GM21737 (cell line): ENCODE measurements at regions not wholly inside any gene's neighbourhood (a gene's known extent, or its start where the extent isn't known, plus 50 kb on each side); places are given as distances from the start of the nearest gene placed in this dataset.

Experiments
- ATAC-seq: cut with Tn5 transposase; IDR thresholded peaks from one replicate; pipeline ENCODE4 v1.9.1; 2021; ENCODE audit warnings: mild to moderate bottlenecking, moderate library complexity; ENCODE audit not compliant: unreplicated experiment

GRCh38 chr3:117786349-117786748 is 1076.8 kb downstream of the TUSC7 start:
- ATAC-seq: no peak

GRCh38 chr3:117788061-117788460 is 1078.5 kb downstream of the TUSC7 start:
- ATAC-seq: no peak

GRCh38 chr3:117788506-117788905 is 1078.9 kb downstream of the TUSC7 start:
- no peak for ATAC-seq

- ATAC-seq: no peak
These were observed 1080.8 kb downstream of the TUSC7 start for GRCh38 chr3:117790235-117790987.

GRCh38 chr3:117793622-117794265 is 1084.2 kb downstream of the TUSC7 start:
- ATAC-seq: no peak

- ATAC-seq: no peak
These were observed 1088.6 kb downstream of the TUSC7 start for GRCh38 chr3:117798221-117798620.

- ATAC-seq: no peak
These were observed 1089.3 kb downstream of the TUSC7 start for GRCh38 chr3:117798687-117799386.

GRCh38 chr3:117799387-117799735 is 1089.8 kb downstream of the TUSC7 start:
- ATAC-seq: no peak

- ATAC-seq: no peak
These were observed 1092.3 kb downstream of the TUSC7 start for GRCh38 chr3:117801912-117802239.

GRCh38 chr3:117809186-117810081 is 1099.9 kb downstream of the TUSC7 start:
- no peak for ATAC-seq

- ATAC-seq: no peak
These were observed 1102.2 kb downstream of the TUSC7 start for GRCh38 chr3:117811786-117812185.

GRCh38 chr3:117814975-117815374 is 1105.4 kb downstream of the TUSC7 start:
- ATAC-seq: no peak

- ATAC-seq: no peak
These were observed 1107.5 kb downstream of the TUSC7 start for GRCh38 chr3:117817103-117817502.

GRCh38 chr3:117818592-117818991 is 1109.0 kb downstream of the TUSC7 start:
- no peak for ATAC-seq

- ATAC-seq: no peak
These were observed 1111.2 kb downstream of the TUSC7 start for GRCh38 chr3:117820658-117821299.

GRCh38 chr3:117822416-117822815 is 1112.8 kb downstream of the TUSC7 start:
- no peak for ATAC-seq

GRCh38 chr3:117836296-117836695 is 1126.7 kb downstream of the TUSC7 start:
- ATAC-seq: no peak

- no peak for ATAC-seq
These were observed 1127.8 kb downstream of the TUSC7 start for GRCh38 chr3:117837391-117837790.

GRCh38 chr3:117842086-117842485 is 1132.5 kb downstream of the TUSC7 start:
- no peak for ATAC-seq

- ATAC-seq: no peak
These were observed 1133.8 kb downstream of the TUSC7 start for GRCh38 chr3:117843356-117843755.

- ATAC-seq: no peak
These were observed 1135.1 kb downstream of the TUSC7 start for GRCh38 chr3:117844676-117845075.
